Mesenchymal stem cell (in vitro differentiated cells and primary cell): ENCODE measurements at regions not wholly inside any gene's neighbourhood (a gene's known extent, or its start where the extent isn't known, plus 50 kb on each side); places are given as distances from the start of the nearest gene placed in this dataset.

Experiments used
- DNase-seq: peaks from one replicate; pipeline ENCODE4 v3.0.0-alpha.2; 2013
- H2AFZ ChIP-seq: one replicate; pipeline ENCODE4 v1.6.1; 2013; ENCODE audit warnings: low read depth, mild to moderate bottlenecking, control low read depth, inconsistent platforms, low read length, moderate library complexity
- H2AK5ac ChIP-seq: 2 replicates; pipeline ENCODE4 v1.6.1; 2013; ENCODE audit warnings: low read length, moderate library complexity, mild to moderate bottlenecking, inconsistent platforms; ENCODE audit not compliant: severe bottlenecking
- H2BK120ac ChIP-seq: one replicate; pipeline ENCODE4 v1.6.1; 2013; ENCODE audit warnings: low read depth, mild to moderate bottlenecking, inconsistent platforms, low read length, moderate library complexity
- H2BK12ac ChIP-seq, 2 experiments: one replicate each; pipeline ENCODE4 v1.6.1; 2013; ENCODE audit warnings: inconsistent platforms in 2 of 2, low read length in 2 of 2, mild to moderate bottlenecking in 2 of 2, moderate library complexity in 2 of 2, control low read depth in 1 of 2
- H2BK15ac ChIP-seq: one replicate; pipeline ENCODE4 v1.6.1; 2013; ENCODE audit warnings: mild to moderate bottlenecking, low read depth, inconsistent platforms; ENCODE audit not compliant: poor library complexity, severe bottlenecking
- H2BK5ac ChIP-seq: 2 replicates; pipeline ENCODE4 v1.6.1; 2013; ENCODE audit warnings: low read depth, mild to moderate bottlenecking, low read length, control low read depth, inconsistent platforms; ENCODE audit not compliant: poor library complexity, severe bottlenecking
- H3K14ac ChIP-seq, 2 experiments: one replicate each; pipeline ENCODE4 v1.6.1; 2013; ENCODE audit warnings: inconsistent platforms in 2 of 2, low read length in 2 of 2, control low read depth in 1 of 2, mild to moderate bottlenecking in 1 of 2, moderate library complexity in 1 of 2
- H3K18ac ChIP-seq, 2 experiments: one replicate each; pipeline ENCODE4 v1.6.1; 2013; ENCODE audit warnings: inconsistent platforms in 2 of 2, low read length in 2 of 2, control low read depth in 1 of 2, low read depth in 1 of 2, mild to moderate bottlenecking in 1 of 2
- H3K23ac ChIP-seq, 2 experiments: one replicate each; pipeline ENCODE4 v1.6.1; 2013; ENCODE audit warnings: inconsistent platforms in 2 of 2, low read length in 2 of 2, mild to moderate bottlenecking in 2 of 2, moderate library complexity in 2 of 2, control low read depth in 1 of 2
- H3K27ac ChIP-seq: 2 replicates; pipeline ENCODE4 v1.5.1; 2013; ENCODE audit warnings: mild to moderate bottlenecking, moderate library complexity, low read length, control low read depth, inconsistent platforms; ENCODE audit not compliant: poor library complexity, severe bottlenecking
- H3K27me3 ChIP-seq, 2 experiments: 2 replicates each; pipeline versions ENCODE4 v1.6.1 to v1.7.0; 2013; ENCODE audit warnings: low read length in 2 of 2, mild to moderate bottlenecking in 2 of 2, moderate library complexity in 2 of 2, control low read depth in 1 of 2, inconsistent platforms in 1 of 2; ENCODE audit not compliant: control insufficient read depth in 1 of 2, insufficient read depth in 1 of 2
- H3K36me3 ChIP-seq, 2 experiments: 2 replicates each; pipeline versions ENCODE4 v1.6.1 to v1.7.0; 2013; ENCODE audit warnings: low read length in 2 of 2, control low read depth in 1 of 2, inconsistent platforms in 1 of 2, low read depth in 1 of 2, mild to moderate bottlenecking in 1 of 2; ENCODE audit not compliant: insufficient read depth in 2 of 2, control insufficient read depth in 1 of 2
- H3K4ac ChIP-seq, 2 experiments: one replicate each; pipeline ENCODE4 v1.6.1; 2013; ENCODE audit warnings: inconsistent platforms in 2 of 2, low read length in 2 of 2, mild to moderate bottlenecking in 2 of 2, moderate library complexity in 2 of 2, control low read depth in 1 of 2, low read depth in 1 of 2
- H3K4me1 ChIP-seq: 2 replicates; pipeline ENCODE4 v1.6.1; 2013; ENCODE audit warnings: low read depth, low read length, control low read depth; ENCODE audit not compliant: control insufficient read depth, insufficient read depth
- H3K4me2 ChIP-seq: 2 replicates; pipeline ENCODE4 v1.6.1; 2013; ENCODE audit warnings: low read length, mild to moderate bottlenecking, inconsistent platforms; ENCODE audit not compliant: poor library complexity, severe bottlenecking
- H3K4me3 ChIP-seq, 2 experiments: 2 replicates each; pipeline versions ENCODE4 v1.5.1 to v1.7.0; 2013; ENCODE audit warnings: low read length in 2 of 2, mild to moderate bottlenecking in 2 of 2, control low read depth in 1 of 2, low read depth in 1 of 2; ENCODE audit not compliant: insufficient read depth in 1 of 2
- H3K79me1 ChIP-seq: replicated peaks from 2 replicates; pipeline ENCODE4 v1.6.1; 2013; ENCODE audit warnings: mild to moderate bottlenecking, control low read depth, low read length, inconsistent platforms; ENCODE audit not compliant: poor library complexity, severe bottlenecking
- H3K9ac ChIP-seq: 2 replicates; pipeline ENCODE4 v1.7.0; 2013; ENCODE audit warnings: mild to moderate bottlenecking, low read length, moderate library complexity
- H3K9me3 ChIP-seq: 2 replicates; pipeline ENCODE4 v1.7.0; 2013; ENCODE audit warnings: mild to moderate bottlenecking, low read length; ENCODE audit not compliant: control insufficient read depth
- H4K8ac ChIP-seq: one replicate; pipeline ENCODE4 v1.6.1; 2013; ENCODE audit warnings: inconsistent platforms, mild to moderate bottlenecking, low read length, moderate library complexity
- H4K91ac ChIP-seq: one replicate; pipeline ENCODE4 v1.6.1; 2013; ENCODE audit warnings: mild to moderate bottlenecking, low read length, inconsistent platforms
- WGBS: methylation state at CpG from one replicate; pipeline ENCODE4 v1.1.7; 2013; ENCODE audit warnings: mixed read lengths; 5-methylcytosine and 5-hydroxymethylcytosine counted together

GRCh38 chr5:74935752-74936091 lies 69.5 kb upstream of the FAM169A start:
- 76% methylated on average over 4 of the region's 4 CpGs for WGBS

GRCh38 chr5:74934949-74935751 lies 69.0 kb upstream of the FAM169A start:
- Histone ChIP-seq H3K27me3 (no peaks in the 10 kb centered on the region), H3K79me1 (no peaks in the 10 kb centered on the region), H3K4me2 (peak overlapping the region; percentile 7), H3K4me3 (peak overlapping the region in 1 of 2 experiments; percentile 25), H3K18ac (no peak overlapping the region), H2BK120ac (no peak overlapping the region), H4K8ac (peak overlapping the region; percentile 27), H4K91ac (no peak overlapping the region), H3K14ac (no peak overlapping the region), H3K36me3 (no peaks in the 10 kb centered on the region), H3K9ac (peak overlapping the region; percentile 21), H2AK5ac (no peak overlapping the region), H3K9me3 (no peaks in the 10 kb centered on the region), H3K4ac (peak overlapping the region in 1 of 2 experiments; percentile 3), H2BK5ac (peak overlapping the region; percentile 11), H3K4me1 (peaks cover 4% of the 10 kb centered on the region), H2AFZ (no peak overlapping the region), H2BK12ac (no peak overlapping the region), H3K23ac (no peak overlapping the region), H3K27ac (peak overlapping the region; percentile 62), H2BK15ac (no peak overlapping the region)
- WGBS = 31% methylated on average over 9 of the region's 9 CpGs
- DNase-seq = peak; percentile 49

More at GRCh38 chr5:74935752-74936091, 69.5 kb upstream of the FAM169A start:
- H3K36me3 ChIP-seq = no peaks in the 10 kb centered on the region
- H2BK120ac ChIP-seq = no peak overlapping the region
- DNase-seq = no peak
- H3K27ac ChIP-seq = peak overlapping the region; percentile 62
- no peaks in the 10 kb centered on the region for H3K9me3 ChIP-seq
- H3K4me1 ChIP-seq = peaks cover 4% of the 10 kb centered on the region
- peak overlapping the region; percentile 27 for H4K8ac ChIP-seq
- no peak overlapping the region for H2BK5ac ChIP-seq
- no peak overlapping the region for H4K91ac ChIP-seq
- H2AK5ac ChIP-seq = no peak overlapping the region
- no peak overlapping the region for H2BK12ac ChIP-seq
- no peak overlapping the region for H2BK15ac ChIP-seq
- H3K14ac ChIP-seq = no peak overlapping the region
- peak overlapping the region; percentile 21 for H3K9ac ChIP-seq
- H3K18ac ChIP-seq = no peak overlapping the region
- peak overlapping the region in 1 of 2 experiments; percentile 25 for H3K4me3 ChIP-seq
- H3K4ac ChIP-seq = peak overlapping the region in 1 of 2 experiments; percentile 3
- no peak overlapping the region for H2AFZ ChIP-seq
- H3K4me2 ChIP-seq = no peak overlapping the region
- no peaks in the 10 kb centered on the region for H3K79me1 ChIP-seq
- H3K23ac ChIP-seq = no peak overlapping the region
- H3K27me3 ChIP-seq = no peaks in the 10 kb centered on the region

DNA sequence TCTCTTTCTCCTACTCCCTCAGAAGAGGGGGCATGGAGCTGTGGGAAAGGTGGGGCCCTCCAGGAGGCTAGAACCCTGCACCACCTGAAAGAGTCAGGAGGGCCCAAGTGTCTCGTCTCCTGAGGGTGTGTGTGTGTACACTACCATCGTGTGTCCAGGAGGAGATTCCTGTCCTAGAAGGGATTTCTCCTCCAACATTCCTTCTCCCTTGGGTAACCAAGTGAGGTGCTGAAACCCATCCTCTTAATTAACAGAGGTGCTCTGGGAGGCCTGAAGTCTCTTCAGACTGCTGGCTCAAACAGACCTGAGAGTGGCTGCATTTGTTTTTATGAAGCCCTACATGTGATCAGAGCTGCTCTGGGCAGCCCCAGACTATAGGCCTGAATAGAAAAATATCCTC lies 61.1 kb upstream of the FAM169A start:
- no peaks in the 10 kb centered on the region for H3K36me3 ChIP-seq
- no peak overlapping the region for H2BK5ac ChIP-seq
- no peak overlapping the region for H3K23ac ChIP-seq
- H3K9ac ChIP-seq = no peak overlapping the region
- no peak overlapping the region for H2AK5ac ChIP-seq
- no peak for DNase-seq
- H2BK15ac ChIP-seq = no peak overlapping the region
- no peak overlapping the region for H4K91ac ChIP-seq
- no peak overlapping the region for H4K8ac ChIP-seq
- no peak overlapping the region for H2BK120ac ChIP-seq
- H2BK12ac ChIP-seq = no peak overlapping the region
- H3K4ac ChIP-seq = no peak overlapping the region
- H3K14ac ChIP-seq = no peak overlapping the region
- H3K27me3 ChIP-seq = no peaks in the 10 kb centered on the region
- H3K9me3 ChIP-seq = no peaks in the 10 kb centered on the region
- H3K4me1 ChIP-seq = no peaks in the 10 kb centered on the region
- no peak overlapping the region for H3K4me2 ChIP-seq
- H3K79me1 ChIP-seq = no peaks in the 10 kb centered on the region
- H3K4me3 ChIP-seq = no peak overlapping the region
- H2AFZ ChIP-seq = no peak overlapping the region
- WGBS = 94% methylated on average over 2 of the region's 2 CpGs
- no peak overlapping the region for H3K27ac ChIP-seq
- no peak overlapping the region for H3K18ac ChIP-seq

DNA sequence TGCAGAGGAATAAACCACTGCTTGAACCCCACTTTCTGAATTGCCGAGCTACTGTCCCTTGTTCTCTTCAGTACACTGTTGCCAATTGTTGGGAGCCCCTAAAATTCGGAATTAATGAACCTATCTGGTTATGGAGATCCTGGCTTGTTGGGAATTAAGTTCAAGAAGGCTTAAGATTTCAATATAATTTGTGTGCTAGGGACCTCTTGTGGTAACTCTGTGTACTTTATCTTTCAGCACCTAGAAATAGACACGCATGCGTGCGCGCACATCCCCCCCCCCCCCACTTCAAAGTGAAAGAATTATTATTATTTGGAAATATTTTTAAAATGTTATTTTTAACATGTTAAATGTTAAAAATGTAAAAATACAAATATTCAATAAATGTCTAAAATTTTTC lies 53.3 kb upstream of the FAM169A start:
- no peaks in the 10 kb centered on the region for H3K4me1 ChIP-seq
- no peaks in the 10 kb centered on the region for H3K27me3 ChIP-seq
- no peak overlapping the region for H4K91ac ChIP-seq
- H2BK15ac ChIP-seq = no peak overlapping the region
- no peak overlapping the region for H2BK12ac ChIP-seq
- no peak overlapping the region for H3K4me3 ChIP-seq
- H2AFZ ChIP-seq = no peak overlapping the region
- no peak overlapping the region for H3K9ac ChIP-seq
- H3K23ac ChIP-seq = no peak overlapping the region
- 78% methylated on average over 1 of the region's 6 CpGs for WGBS
- no peaks in the 10 kb centered on the region for H3K79me1 ChIP-seq
- no peak overlapping the region for H3K27ac ChIP-seq
- no peak overlapping the region for H3K4me2 ChIP-seq
- no peak overlapping the region for H2AK5ac ChIP-seq
- H4K8ac ChIP-seq = no peak overlapping the region
- no peaks in the 10 kb centered on the region for H3K36me3 ChIP-seq
- no peaks in the 10 kb centered on the region for H3K9me3 ChIP-seq
- H3K14ac ChIP-seq = no peak overlapping the region
- no peak overlapping the region for H2BK5ac ChIP-seq
- DNase-seq = peak; percentile 70
- H2BK120ac ChIP-seq = no peak overlapping the region
- no peak overlapping the region for H3K18ac ChIP-seq
- no peak overlapping the region for H3K4ac ChIP-seq
